ENCODE measurements at regions not wholly inside any gene's neighbourhood (a gene's known extent, or its start where the extent isn't known, plus 50 kb on each side); places are given as distances from the start of the nearest gene placed in this dataset.
A peak's percentile ranks its signal among the peaks of the same experiment; 100 is the strongest.
"Not testable (repeated sequence)": the region's sequence is repeated elsewhere in the genome, so short reads cannot be mapped to it uniquely, and the experiment has no call there.

DNA sequence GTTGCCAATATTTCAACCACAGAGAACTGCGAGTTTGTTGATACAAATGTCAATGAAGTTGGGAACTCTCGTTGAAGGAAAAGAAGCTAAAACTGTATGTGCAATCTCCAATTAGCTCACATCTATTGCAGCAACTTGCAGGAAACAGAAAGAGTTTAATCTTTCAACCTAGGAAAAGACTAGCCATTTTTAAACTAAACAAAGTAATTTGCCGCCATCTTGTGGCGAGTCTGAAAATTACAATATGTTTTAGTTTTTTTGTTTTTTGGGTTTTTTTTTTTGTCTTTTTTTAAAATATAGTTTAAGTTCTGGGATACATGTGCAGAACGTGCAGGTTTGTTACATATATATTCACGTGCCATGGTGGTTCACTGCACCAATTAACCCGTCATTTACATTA is 131.2 kb upstream of the FOXG1 start:
- Histone ChIP-seq H3K9me3 (ENCODE audit: insufficient read depth, low read length, severe bottlenecking) (no peaks in the 10 kb centered on the region), H3K9ac (ENCODE audit: low read depth, low read length) (no peak overlapping the region), H3K4me1 (ENCODE audit: insufficient read depth, low read length) (no peaks in the 10 kb centered on the region), H3K79me2 (ENCODE audit: insufficient read depth, low read length) (no peaks in the 10 kb centered on the region), H3K36me3 (ENCODE audit: insufficient read depth, low read length) (no peaks in the 10 kb centered on the region), H3K27me3 (ENCODE audit: insufficient read depth, low read length, poor library complexity) (no peaks in the 10 kb centered on the region), H3K4me2 (ENCODE audit: insufficient read depth, low read length) (no peak overlapping the region), H4K20me1 (ENCODE audit: insufficient read depth, low read length) (no peaks in the 10 kb centered on the region), H3K27ac (ENCODE audit: low read length) (no peak overlapping the region), H3K4me3 (ENCODE audit: low read depth in 1 of 2, low read length in 2 of 2) (no peak overlapping the region), H2AFZ (ENCODE audit: low read depth, low read length) (no peak overlapping the region)
- ATAC-seq (ENCODE audit: insufficient read depth, low read depth) (no peak), DNase-seq (peak; percentile 4)
- TF ChIP-seq, protein P1, sequence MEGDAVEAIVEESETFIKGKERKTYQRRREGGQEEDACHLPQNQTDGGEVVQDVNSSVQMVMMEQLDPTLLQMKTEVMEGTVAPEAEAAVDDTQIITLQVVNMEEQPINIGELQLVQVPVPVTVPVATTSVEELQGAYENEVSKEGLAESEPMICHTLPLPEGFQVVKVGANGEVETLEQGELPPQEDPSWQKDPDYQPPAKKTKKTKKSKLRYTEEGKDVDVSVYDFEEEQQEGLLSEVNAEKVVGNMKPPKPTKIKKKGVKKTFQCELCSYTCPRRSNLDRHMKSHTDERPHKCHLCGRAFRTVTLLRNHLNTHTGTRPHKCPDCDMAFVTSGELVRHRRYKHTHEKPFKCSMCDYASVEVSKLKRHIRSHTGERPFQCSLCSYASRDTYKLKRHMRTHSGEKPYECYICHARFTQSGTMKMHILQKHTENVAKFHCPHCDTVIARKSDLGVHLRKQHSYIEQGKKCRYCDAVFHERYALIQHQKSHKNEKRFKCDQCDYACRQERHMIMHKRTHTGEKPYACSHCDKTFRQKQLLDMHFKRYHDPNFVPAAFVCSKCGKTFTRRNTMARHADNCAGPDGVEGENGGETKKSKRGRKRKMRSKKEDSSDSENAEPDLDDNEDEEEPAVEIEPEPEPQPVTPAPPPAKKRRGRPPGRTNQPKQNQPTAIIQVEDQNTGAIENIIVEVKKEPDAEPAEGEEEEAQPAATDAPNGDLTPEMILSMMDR (IDR thresholded peaks at IDR 0.05; ENCODE audit: borderline replicate concordance, extremely low read depth, low read length, poor library complexity, severe bottlenecking): peak; percentile 63
- TF ChIP-seq EZH2 (IDR thresholded peaks at IDR 0.05; ENCODE audit: borderline replicate concordance, low read depth, low read length, severe bottlenecking): no peak

DNA sequence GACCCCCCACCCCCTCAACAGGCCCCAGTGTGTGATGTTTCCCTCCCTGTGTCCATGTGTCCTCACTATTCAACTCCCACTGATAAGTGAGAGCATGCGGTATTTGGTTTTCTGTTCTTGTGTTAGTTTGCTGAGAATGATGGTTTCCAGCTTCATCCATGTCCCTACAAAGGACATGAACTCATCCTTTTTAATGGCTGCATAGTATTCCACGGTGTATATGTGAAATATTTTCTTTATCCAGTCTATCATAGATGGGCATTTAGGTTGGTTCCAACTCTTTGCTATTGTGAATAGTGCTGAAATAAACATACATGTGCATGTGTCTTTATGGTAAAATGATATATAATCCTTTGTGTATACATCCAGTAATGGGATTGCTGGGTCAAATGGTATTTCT is 130.8 kb upstream of the FOXG1 start:
- H3K4me2 ChIP-seq (ENCODE audit: insufficient read depth, low read length); DNase-seq: not testable (repeated sequence)

DNA sequence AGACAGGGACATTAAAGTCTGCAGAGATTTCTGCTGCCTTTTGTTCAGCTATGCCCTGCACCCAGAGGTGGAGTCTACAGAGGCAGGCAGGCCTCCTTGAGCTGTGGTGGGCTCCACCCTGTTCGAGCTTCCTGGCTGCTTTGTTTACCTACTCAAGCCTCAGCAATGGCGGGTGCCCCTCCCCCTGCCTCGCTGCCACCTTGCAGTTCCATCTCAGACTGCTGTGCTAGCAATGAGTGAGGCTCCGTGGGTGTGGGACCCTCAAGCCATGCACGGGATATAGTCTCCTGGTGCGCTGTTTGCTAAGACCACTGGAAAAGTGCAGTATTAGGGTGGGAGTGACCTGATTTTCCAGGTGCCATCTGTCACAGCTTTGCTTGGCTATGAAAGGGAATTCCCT is 125.4 kb upstream of the FOXG1 start:
- not testable (repeated sequence) for ATAC-seq (ENCODE audit: insufficient read depth, low read depth); H3K4me2 ChIP-seq (ENCODE audit: insufficient read depth, low read length); H4K20me1 ChIP-seq (ENCODE audit: insufficient read depth, low read length); H2AFZ ChIP-seq (ENCODE audit: low read depth, low read length); H3K36me3 ChIP-seq (ENCODE audit: insufficient read depth, low read length); H3K4me3 ChIP-seq (ENCODE audit: low read depth in 1 of 2, low read length in 2 of 2); H3K27ac ChIP-seq (ENCODE audit: low read length); H3K9me3 ChIP-seq (ENCODE audit: insufficient read depth, low read length, severe bottlenecking); H3K9ac ChIP-seq (ENCODE audit: low read depth, low read length); H3K4me1 ChIP-seq (ENCODE audit: insufficient read depth, low read length); H3K27me3 ChIP-seq (ENCODE audit: insufficient read depth, low read length, poor library complexity); DNase-seq; H3K79me2 ChIP-seq (ENCODE audit: insufficient read depth, low read length)

More for the DNA sequence above, 130.8 kb upstream of the FOXG1 start:
- not testable (repeated sequence) for H4K20me1 ChIP-seq (ENCODE audit: insufficient read depth, low read length); H3K27ac ChIP-seq (ENCODE audit: low read length); H3K4me1 ChIP-seq (ENCODE audit: insufficient read depth, low read length); H3K27me3 ChIP-seq (ENCODE audit: insufficient read depth, low read length, poor library complexity); H2AFZ ChIP-seq (ENCODE audit: low read depth, low read length); H3K4me3 ChIP-seq (ENCODE audit: low read depth in 1 of 2, low read length in 2 of 2); H3K79me2 ChIP-seq (ENCODE audit: insufficient read depth, low read length); H3K9ac ChIP-seq (ENCODE audit: low read depth, low read length); H3K36me3 ChIP-seq (ENCODE audit: insufficient read depth, low read length); H3K9me3 ChIP-seq (ENCODE audit: insufficient read depth, low read length, severe bottlenecking); ATAC-seq (ENCODE audit: insufficient read depth, low read depth)

DNA sequence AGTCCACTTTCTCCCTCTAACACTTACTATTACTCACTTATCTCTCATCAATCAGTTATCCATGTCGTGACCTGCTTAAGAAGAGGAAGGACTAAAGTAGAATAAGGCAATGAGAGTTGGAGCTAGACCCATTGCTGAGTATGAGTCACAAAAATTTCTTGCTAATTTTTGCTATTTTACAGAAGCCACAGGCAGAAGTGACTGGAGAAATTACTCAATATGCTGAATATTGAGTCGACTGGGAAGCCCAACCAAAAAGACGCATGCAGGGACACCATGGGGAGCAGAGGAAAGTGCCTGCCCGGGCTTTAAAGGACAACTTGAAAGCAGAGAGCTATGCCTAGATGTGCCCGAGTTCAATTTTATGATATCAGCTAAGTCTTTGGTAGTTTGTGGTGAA is 115.4 kb upstream of the FOXG1 start:
- Histone ChIP-seq H3K4me3 (ENCODE audit: low read depth in 1 of 2, low read length in 2 of 2) (no peak overlapping the region), H3K79me2 (ENCODE audit: insufficient read depth, low read length) (no peaks in the 10 kb centered on the region), H3K9ac (ENCODE audit: low read depth, low read length) (no peak overlapping the region), H3K27me3 (ENCODE audit: insufficient read depth, low read length, poor library complexity) (no peaks in the 10 kb centered on the region), H3K4me1 (ENCODE audit: insufficient read depth, low read length) (no peaks in the 10 kb centered on the region), H3K9me3 (ENCODE audit: insufficient read depth, low read length, severe bottlenecking) (no peaks in the 10 kb centered on the region), H3K27ac (ENCODE audit: low read length) (no peak overlapping the region), H2AFZ (ENCODE audit: low read depth, low read length) (no peak overlapping the region), H3K4me2 (ENCODE audit: insufficient read depth, low read length) (no peak overlapping the region), H4K20me1 (ENCODE audit: insufficient read depth, low read length) (no peaks in the 10 kb centered on the region), H3K36me3 (ENCODE audit: insufficient read depth, low read length) (no peaks in the 10 kb centered on the region)
- TF ChIP-seq, protein P1 (IDR thresholded peaks at IDR 0.05; ENCODE audit: borderline replicate concordance, extremely low read depth, low read length, poor library complexity, severe bottlenecking): no peak
- TF ChIP-seq EZH2 (IDR thresholded peaks at IDR 0.05; ENCODE audit: borderline replicate concordance, low read depth, low read length, severe bottlenecking): no peak
- no peak for DNase-seq
- ATAC-seq (ENCODE audit: insufficient read depth, low read depth): no peak
